ENCODE measurements at regions not wholly inside any gene's neighbourhood (a gene's known extent, or its start where the extent isn't known, plus 50 kb on each side); places are given as distances from the start of the nearest gene placed in this dataset.

- no peak for TF ChIP-seq POLR2A (IDR thresholded peaks at IDR 0.05; ENCODE audit: low read depth, low read length)
- no peak for TF ChIP-seq POLR2AphosphoS5 (IDR thresholded peaks at IDR 0.05; ENCODE audit: low read depth, low read length)
Observed at GRCh38 chr11:38060136-38060535, 1462.1 kb upstream of the RAG2 start.
